Activated T-cell treated with anti-CD3 and anti-CD28 coated beads, Interleukin-2, amount 50 U/mL, for 72 hours (primary cell): ENCODE measurements at regions not wholly inside any gene's neighbourhood (a gene's known extent, or its start where the extent isn't known, plus 50 kb on each side); places are given as distances from the start of the nearest gene placed in this dataset.

Experiments used
- ATAC-seq, 2 donors: fragments of 150-1000 bp; cut with Tn5 transposase; replicated peaks in 1 of 2; 2 replicates each; pipeline ENCODE4 v1.10.0; 2021; ENCODE audit warnings: moderate library complexity in 2 of 2, mild to moderate bottlenecking in 1 of 2
- DNase-seq, 2 donors: peaks; one replicate each; pipeline ENCODE4 v3.0.0; 2021 to 2022; ENCODE audit warnings: mixed read lengths in 1 of 2
- H3K27ac Mint-ChIP-seq: one replicate; pipeline ENCODE4 v1.8.0; 2022; ENCODE audit warnings: mild to moderate bottlenecking, moderate library complexity, mixed read lengths
- H3K27me3 Mint-ChIP-seq: one replicate; pipeline ENCODE4 v1.8.0; 2022; ENCODE audit warnings: low read depth, mixed read lengths
- H3K36me3 Mint-ChIP-seq, 2 donors: one replicate each; pipeline ENCODE4 v1.8.0; 2022; ENCODE audit warnings: mixed read lengths in 2 of 2, mild to moderate bottlenecking in 1 of 2; ENCODE audit not compliant: insufficient read depth in 2 of 2
- H3K4me1 Mint-ChIP-seq: one replicate; pipeline ENCODE4 v1.8.0; 2022; ENCODE audit warnings: low read depth, mixed read lengths
- H3K4me3 Mint-ChIP-seq, 2 donors: one replicate each; pipeline ENCODE4 v1.8.0; 2022; ENCODE audit warnings: mild to moderate bottlenecking in 2 of 2, mixed read lengths in 2 of 2, moderate library complexity in 2 of 2
- H3K9me3 Mint-ChIP-seq, 2 donors: one replicate each; pipeline ENCODE4 v1.8.0; 2022; ENCODE audit warnings: mixed read lengths in 2 of 2

DNA sequence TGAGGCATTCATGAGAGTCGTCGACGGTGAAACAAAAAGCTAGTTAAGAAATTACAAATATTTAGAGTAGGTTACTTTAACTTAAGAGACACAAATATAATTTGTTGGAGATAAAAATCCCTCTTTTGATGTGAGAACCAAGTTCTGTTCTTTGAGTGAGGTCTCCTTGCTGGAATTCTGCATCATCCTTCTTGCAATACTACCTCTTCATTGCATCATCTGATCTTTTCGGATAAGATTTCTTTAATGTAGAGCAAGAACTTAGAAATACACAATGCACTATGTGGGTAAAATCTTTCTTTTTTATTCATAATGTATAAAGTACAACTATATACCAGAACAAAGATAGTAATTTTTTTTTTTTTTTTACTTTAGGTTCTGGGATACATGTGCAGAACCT lies 118.4 kb downstream of the ARL4C start:
- ATAC-seq (no peak), DNase-seq (no peak)
- Mint-ChIP-seq H3K27me3 (no peaks in the 10 kb centered on the region), H3K27ac (no peak overlapping the region), H3K4me3 (no peak overlapping the region), H3K36me3 (no peaks in the 10 kb centered on the region), H3K4me1 (peaks cover 29% of the 10 kb centered on the region), H3K9me3 (peaks cover 0 to 2% of the 10 kb centered on the region in 2 donors)

DNA sequence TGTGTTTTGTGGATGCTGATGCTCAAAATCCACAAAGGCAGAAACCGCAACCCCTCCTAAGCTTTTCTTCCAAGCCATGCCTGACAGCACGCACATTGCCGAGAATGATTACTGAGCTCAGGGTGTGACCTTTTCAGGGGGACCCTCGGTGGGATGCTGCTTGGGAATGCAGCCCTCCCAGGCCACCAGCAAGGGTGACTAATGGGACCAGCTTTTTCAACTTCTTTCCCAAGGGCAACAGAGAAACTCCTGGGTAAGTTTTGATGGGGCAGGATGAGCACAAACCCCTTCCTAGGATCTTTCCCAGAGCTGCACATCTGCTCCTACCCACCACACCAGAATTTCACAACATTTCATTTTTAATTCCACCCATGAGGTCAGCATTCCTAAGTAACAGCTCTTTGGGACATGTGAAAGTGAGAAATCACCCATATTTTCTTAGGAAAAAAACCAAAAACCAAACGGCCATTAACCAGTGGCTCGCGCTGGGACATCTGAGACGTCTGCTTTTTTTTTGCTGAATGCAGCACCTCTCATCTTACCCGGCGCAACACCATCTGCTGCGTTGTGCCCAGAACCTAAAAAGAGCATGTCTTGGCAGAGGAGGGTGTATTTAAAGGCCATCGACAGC lies 119.0 kb downstream of the ARL4C start:
- peaks cover 0 to 2% of the 10 kb centered on the region in 2 donors for H3K9me3 Mint-ChIP-seq
- no peak overlapping the region for H3K27ac Mint-ChIP-seq
- ATAC-seq: no peak
- no peaks in the 10 kb centered on the region for H3K27me3 Mint-ChIP-seq
- H3K4me1 Mint-ChIP-seq: peaks cover 35% of the 10 kb centered on the region
- H3K36me3 Mint-ChIP-seq: peaks cover 0 to 2% of the 10 kb centered on the region in 2 donors
- no peak for DNase-seq
- no peak overlapping the region for H3K4me3 Mint-ChIP-seq

DNA sequence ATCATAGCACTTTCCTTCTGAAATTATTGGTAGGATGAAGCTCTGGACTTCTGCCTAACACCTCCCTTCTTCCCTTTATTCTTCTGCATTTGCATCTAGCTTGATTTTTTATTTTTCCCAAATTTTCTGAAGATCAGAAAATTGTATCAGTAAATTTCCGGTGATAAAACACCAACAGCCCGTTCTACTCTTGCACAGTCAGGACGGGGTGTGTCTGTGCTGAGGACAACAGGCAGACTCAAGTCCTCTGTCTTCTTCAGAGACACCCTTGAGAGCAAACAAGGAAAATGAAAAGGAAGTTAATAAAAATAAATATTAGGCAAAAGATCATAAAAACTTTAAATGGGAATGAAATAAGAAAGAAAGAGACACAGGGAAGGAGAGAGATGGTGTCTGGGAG lies 120.7 kb downstream of the ARL4C start:
- Mint-ChIP-seq H3K27me3 (no peaks in the 10 kb centered on the region), H3K9me3 (peaks cover 0 to 2% of the 10 kb centered on the region in 2 donors), H3K4me1 (peaks cover 51% of the 10 kb centered on the region), H3K27ac (peak overlapping the region; percentile 57), H3K4me3 (no peak overlapping the region), H3K36me3 (peaks cover 0 to 2% of the 10 kb centered on the region in 2 donors)
- DNase-seq (no peak), ATAC-seq (no peak)

DNA sequence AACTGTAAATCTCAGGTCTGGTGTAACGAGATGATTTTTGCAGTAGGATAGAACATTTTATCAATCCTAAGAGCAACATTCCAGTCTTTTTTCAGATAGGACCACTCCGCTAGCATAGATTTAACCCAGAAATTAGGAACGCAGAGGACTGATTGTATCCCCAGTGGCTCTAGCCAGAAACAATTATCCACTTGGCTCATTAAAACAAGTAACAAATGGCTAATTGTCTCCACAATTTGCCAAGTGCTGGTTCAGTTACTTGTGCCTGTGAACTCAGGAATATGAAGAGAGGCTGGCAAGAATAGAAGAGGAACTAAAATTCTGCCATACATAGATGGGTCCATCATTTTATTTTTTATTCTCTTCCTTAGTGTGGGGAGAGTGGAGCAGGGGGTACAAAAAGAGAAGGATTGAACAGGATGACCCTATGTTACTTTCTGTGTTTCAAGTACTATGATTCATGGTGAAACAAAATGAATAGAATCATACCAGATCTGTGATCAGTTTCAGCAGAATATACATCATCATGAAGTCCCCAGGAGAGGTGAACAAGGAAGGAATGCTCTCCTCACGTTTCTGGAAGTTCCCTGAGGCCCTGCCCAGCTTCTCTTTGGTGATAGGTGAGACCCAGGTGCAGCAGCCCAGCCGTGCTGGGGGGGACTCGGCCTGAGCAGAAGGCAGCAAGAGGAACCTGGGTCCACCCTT lies 121.6 kb downstream of the ARL4C start:
- peaks cover 0 to 2% of the 10 kb centered on the region in 2 donors for H3K36me3 Mint-ChIP-seq
- ATAC-seq (peak; percentile 28 to 49), DNase-seq (no peak)
- H3K4me3 Mint-ChIP-seq: peak overlapping the region; percentile 29 to 44
- peaks cover 0 to 2% of the 10 kb centered on the region in 2 donors for H3K9me3 Mint-ChIP-seq
- no peak overlapping the region for H3K27ac Mint-ChIP-seq
- H3K27me3 Mint-ChIP-seq: no peaks in the 10 kb centered on the region
- H3K4me1 Mint-ChIP-seq: peaks cover 60% of the 10 kb centered on the region

DNA sequence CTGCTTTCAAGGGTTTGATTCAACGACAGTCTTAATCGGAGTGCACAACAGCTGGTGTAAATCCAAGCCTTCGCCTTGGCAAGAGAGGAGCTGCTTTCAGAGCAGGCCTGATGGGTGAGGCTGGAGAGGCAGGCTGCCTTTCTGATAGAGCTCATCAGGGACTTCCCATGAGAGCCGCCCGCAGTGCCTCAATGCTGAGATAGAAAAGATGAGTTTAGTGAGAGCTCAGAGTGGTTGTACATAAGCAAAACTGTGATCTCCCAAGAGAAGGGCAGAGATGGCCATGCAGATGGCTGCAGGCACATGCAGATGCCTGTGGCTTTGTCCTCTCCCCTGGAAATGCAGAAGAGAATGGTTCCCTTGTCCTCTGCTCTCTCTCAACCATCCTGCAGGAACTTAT lies 122.1 kb downstream of the ARL4C start:
- H3K4me3 Mint-ChIP-seq: peak overlapping the region; percentile 29 to 44
- H3K9me3 Mint-ChIP-seq: peaks cover 0 to 2% of the 10 kb centered on the region in 2 donors

DNA sequence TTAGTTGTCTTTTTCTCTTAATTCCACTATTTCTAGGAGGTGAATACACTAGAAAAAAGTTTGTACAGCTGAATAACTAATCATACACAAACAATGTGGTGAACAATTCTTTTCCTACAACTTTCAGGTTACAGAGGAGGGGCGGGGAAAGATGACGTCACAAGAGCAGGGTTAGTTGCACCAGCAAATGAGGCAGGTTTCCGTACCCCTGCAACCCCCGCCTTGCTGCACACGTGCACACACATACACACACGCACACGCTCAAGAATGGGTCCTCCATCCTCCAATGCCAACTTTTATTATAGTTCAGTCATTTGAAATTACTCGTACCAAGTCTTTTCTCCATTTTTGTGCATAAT lies 122.8 kb downstream of the ARL4C start:
- no peak for DNase-seq
- Mint-ChIP-seq H3K36me3 (peaks cover 0 to 2% of the 10 kb centered on the region in 2 donors), H3K27me3 (no peaks in the 10 kb centered on the region), H3K4me1 (peaks cover 72% of the 10 kb centered on the region), H3K27ac (peak overlapping the region; percentile 76), H3K4me3 (peak overlapping the region; percentile 74 to 78), H3K9me3 (peaks cover 0 to 2% of the 10 kb centered on the region in 2 donors)
- ATAC-seq: no peak

More for the DNA sequence above, 122.1 kb downstream of the ARL4C start:
- ATAC-seq (no peak), DNase-seq (no peak)
- peaks cover 66% of the 10 kb centered on the region for H3K4me1 Mint-ChIP-seq
- H3K27ac Mint-ChIP-seq: no peak overlapping the region
- H3K36me3 Mint-ChIP-seq: peaks cover 0 to 2% of the 10 kb centered on the region in 2 donors
- no peaks in the 10 kb centered on the region for H3K27me3 Mint-ChIP-seq

DNA sequence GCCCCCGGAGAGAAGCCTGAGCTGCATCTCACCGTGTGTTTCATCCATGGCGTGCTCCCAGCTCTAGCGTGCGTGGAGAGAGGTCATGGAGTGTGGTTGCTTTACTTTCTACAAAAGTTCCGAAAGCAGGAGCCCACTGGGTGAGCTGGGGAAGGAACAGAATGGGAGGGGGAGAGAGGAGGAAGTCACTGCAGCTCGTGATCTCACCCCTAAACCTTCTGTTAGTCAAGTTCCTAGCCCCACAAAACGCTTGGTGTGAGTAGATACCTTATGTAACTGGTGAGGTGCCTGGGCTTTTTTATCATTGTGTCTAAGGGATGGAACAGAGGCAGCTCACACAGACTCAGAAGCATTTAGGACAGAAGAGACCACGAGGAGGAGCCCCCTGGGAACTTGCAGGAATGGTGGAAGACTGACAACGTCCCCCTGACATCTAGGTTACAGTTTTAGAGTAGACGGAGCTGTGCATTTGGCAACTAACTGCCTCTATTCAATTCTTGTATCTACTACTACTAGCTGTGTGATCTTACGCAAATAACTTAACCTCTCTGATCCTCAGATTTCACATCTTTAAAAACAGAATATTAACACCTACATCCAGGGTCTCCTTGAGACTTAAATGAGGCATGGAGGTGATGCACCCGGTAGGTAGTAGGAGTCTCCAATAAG lies 123.3 kb downstream of the ARL4C start:
- Mint-ChIP-seq H3K9me3 (no peaks in the 10 kb centered on the region), H3K27me3 (no peaks in the 10 kb centered on the region), H3K36me3 (peaks cover 0 to 2% of the 10 kb centered on the region in 2 donors), H3K27ac (peak overlapping the region; percentile 76), H3K4me1 (peaks cover 77% of the 10 kb centered on the region), H3K4me3 (peak overlapping the region; percentile 74 to 78)
- ATAC-seq (peak; percentile 17 to 31), DNase-seq (no peak)

DNA sequence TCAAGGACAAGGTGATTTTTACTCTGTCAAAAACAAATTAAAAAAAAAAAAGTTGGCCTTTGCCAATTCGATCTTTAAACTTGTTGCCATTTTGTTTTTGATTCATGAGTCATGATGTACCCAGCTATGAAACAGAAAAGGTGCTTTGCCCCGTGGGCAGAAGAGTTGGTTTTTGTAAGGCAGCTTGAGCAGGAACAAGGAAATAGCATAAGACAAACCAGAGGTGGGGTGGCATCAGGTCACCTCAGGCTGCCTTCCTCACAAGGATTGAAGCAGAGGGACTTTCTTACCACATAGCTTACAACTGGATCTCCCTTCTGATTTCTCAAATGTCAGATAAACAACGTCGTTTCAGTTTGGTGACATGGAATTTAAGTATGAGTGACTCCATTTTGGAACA lies 123.8 kb downstream of the ARL4C start:
- Mint-ChIP-seq H3K36me3 (peaks cover 0 to 2% of the 10 kb centered on the region in 2 donors), H3K4me3 (peak overlapping the region; percentile 74 to 78), H3K27ac (peak overlapping the region; percentile 76), H3K9me3 (no peaks in the 10 kb centered on the region), H3K27me3 (no peaks in the 10 kb centered on the region), H3K4me1 (peaks cover 83% of the 10 kb centered on the region)
- peak; percentile 48 to 63 for ATAC-seq
- peak; percentile 34 to 39 for DNase-seq

DNA sequence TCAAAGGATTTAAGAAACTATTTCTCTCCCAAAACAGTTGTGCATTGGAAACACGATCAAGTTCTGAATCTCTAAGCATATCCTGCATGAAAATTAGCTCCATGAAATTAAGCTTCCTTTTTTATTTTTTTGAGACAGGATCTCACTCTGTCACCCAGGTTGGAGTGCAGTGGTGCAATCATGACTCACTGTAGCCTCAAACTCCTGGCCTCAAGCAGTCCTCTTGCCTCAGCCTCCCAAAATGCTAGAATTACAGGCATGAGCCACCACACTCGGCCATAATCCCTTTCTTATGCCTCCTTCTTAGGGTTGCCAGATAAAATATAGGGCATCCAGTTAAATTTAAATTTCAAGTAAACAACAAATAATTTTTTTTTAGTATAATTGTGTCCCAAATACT lies 124.4 kb downstream of the ARL4C start:
- Mint-ChIP-seq H3K4me3 (peak overlapping the region; percentile 78 to 82), H3K27ac (peak overlapping the region; percentile 76), H3K9me3 (no peaks in the 10 kb centered on the region), H3K36me3 (peaks cover 0 to 2% of the 10 kb centered on the region in 2 donors), H3K27me3 (no peaks in the 10 kb centered on the region), H3K4me1 (peaks cover 89% of the 10 kb centered on the region)
- DNase-seq (no peak), ATAC-seq (peak in 1 of 2 donors; percentile 27)

DNA sequence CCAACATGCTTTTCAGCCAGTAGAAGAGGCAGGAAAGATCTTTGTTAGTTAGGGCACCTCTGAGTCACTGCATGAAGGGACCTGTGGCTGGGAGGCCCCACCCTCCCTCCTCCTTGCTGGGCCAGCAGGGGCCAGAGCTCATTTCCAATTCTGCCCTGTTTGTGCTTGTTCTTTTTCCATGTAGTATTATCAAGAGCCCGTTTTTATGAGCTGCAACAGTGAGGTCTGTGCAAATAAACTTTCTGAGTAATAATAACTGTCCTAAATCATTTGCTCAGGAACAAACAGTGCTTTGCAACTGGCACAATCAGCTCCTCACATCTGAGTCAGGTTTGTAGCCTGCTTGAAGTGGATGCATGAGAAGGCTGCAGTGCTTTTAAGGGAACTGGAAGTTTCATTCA lies 128.0 kb downstream of the ARL4C start:
- Mint-ChIP-seq H3K36me3 (peaks cover 0 to 2% of the 10 kb centered on the region in 2 donors), H3K9me3 (no peaks in the 10 kb centered on the region), H3K4me3 (peak overlapping the region; percentile 50 to 63), H3K4me1 (peaks cover 78% of the 10 kb centered on the region), H3K27me3 (no peaks in the 10 kb centered on the region), H3K27ac (peak overlapping the region; percentile 75)
- DNase-seq (peak; percentile 59 to 67), ATAC-seq (peak; percentile 88 to 90)

DNA sequence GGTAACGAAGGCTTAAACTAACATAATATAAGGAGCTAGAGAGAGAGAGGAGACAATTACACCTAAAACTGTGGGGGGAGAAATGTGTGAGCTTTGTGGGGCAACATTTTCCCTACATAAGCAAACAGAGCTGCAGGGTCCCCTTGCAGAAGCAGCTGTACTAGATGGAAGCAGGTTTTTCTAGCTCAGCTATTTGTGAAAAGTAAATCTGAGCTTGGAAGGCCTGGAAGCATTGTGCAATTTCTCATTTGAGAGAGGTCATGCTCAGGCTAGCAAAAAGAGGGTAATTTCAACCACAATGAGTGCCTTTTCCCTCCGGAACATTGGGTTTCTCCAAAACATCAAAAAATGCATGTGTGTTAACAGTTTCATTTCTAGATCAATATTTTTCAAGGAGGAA lies 130.0 kb downstream of the ARL4C start:
- peak overlapping the region; percentile 35 to 52 for H3K4me3 Mint-ChIP-seq
- DNase-seq (no peak), ATAC-seq (no peak)
- no peaks in the 10 kb centered on the region for H3K27me3 Mint-ChIP-seq
- H3K9me3 Mint-ChIP-seq: no peaks in the 10 kb centered on the region
- H3K36me3 Mint-ChIP-seq: no peaks in the 10 kb centered on the region
- peaks cover 58% of the 10 kb centered on the region for H3K4me1 Mint-ChIP-seq
- peak overlapping the region; percentile 8 for H3K27ac Mint-ChIP-seq

DNA sequence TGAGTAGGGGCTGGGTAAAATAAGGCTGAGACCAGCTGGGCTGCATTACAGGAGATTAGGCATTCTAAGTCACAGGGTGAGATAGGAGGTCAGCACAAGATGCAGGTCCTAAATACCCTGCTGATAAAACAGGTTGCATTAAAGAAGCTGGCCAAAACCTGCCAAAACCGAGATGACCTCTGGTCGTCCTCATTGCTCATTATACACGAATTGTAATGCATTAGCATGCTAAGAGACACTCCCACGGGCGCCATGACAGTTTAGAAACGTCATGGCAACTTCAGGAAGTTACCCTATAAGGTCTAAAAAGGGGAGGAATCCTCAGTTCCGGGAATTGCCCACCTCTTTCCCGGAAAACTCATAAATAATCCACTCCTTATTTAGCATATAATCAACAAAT lies 132.2 kb downstream of the ARL4C start:
- DNase-seq: no peak
- Mint-ChIP-seq H3K4me3 (no peak overlapping the region), H3K36me3 (peaks cover 0 to 1% of the 10 kb centered on the region in 2 donors), H3K9me3 (peaks cover 0 to 2% of the 10 kb centered on the region in 2 donors), H3K27me3 (no peaks in the 10 kb centered on the region), H3K4me1 (peaks cover 46% of the 10 kb centered on the region), H3K27ac (no peak overlapping the region)
- ATAC-seq: no peak

DNA sequence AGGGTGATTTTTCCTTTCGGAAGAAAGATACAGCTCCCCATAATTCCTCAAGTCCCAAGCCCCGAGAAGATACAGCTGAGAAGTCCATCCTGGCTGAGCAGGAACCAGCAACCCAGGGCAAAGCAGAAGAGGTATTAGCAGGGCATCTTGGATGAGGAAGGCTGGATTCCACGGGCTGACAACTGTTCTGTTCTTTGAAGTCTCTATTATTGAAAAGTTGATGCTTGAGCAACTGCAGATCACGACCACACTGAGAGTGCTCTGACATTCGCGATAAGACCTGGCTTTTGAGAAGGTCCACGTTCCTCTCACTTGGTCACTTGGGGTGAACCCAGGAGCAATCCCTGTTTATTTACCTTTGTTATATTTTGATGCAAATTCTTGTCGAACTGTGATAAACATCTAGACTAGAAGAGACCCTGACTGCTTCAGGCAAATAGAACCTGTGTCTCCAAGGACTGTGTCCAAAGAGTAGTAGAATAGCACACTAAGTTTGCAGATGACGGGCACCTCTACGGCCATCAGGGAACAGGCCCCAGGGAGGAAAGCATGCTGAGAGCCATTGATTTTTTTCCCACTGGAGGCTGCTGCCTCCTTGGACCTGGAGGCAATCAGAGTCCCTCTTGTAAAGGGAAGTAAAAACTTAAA lies 133.1 kb downstream of the ARL4C start:
- ATAC-seq: no peak
- Mint-ChIP-seq H3K27me3 (no peaks in the 10 kb centered on the region), H3K4me1 (peaks cover 37% of the 10 kb centered on the region), H3K4me3 (no peak overlapping the region), H3K27ac (no peak overlapping the region), H3K36me3 (peaks cover 0 to 3% of the 10 kb centered on the region in 2 donors), H3K9me3 (peaks cover 2 to 4% of the 10 kb centered on the region in 2 donors)
- no peak for DNase-seq
